HEK293T (cell line): ENCODE measurements at regions not wholly inside any gene's neighbourhood (a gene's known extent, or its start where the extent isn't known, plus 50 kb on each side); places are given as distances from the start of the nearest gene placed in this dataset.

Experiments
- BHLHE40 ChIP-seq: fragments of 450-650 bp; IDR thresholded peaks from 2 replicates; pipeline ENCODE4 v1.6.1; 2016; ENCODE audit warnings: mild to moderate bottlenecking, moderate library complexity, borderline replicate concordance
- ELF4 ChIP-seq: fragments of 450-650 bp; IDR thresholded peaks from 2 replicates; pipeline ENCODE4 v1.6.1; 2017; ENCODE audit warnings: antibody characterized with exemption
- FOXA1 ChIP-seq: fragments of 450-650 bp; IDR thresholded peaks from 2 replicates; pipeline ENCODE4 v1.6.1; 2016; ENCODE audit warnings: mild to moderate bottlenecking
- FOXK2 ChIP-seq: fragments of 450-650 bp; IDR thresholded peaks from 2 replicates; pipeline ENCODE4 v1.6.1; 2016; ENCODE audit warnings: mild to moderate bottlenecking
- FOXM1 ChIP-seq: fragments of 450-650 bp; IDR thresholded peaks from 2 replicates; pipeline ENCODE4 v1.6.1; 2017; ENCODE audit warnings: mild to moderate bottlenecking, borderline replicate concordance
- NFRKB ChIP-seq: fragments of 450-650 bp; IDR thresholded peaks from 2 replicates; pipeline ENCODE4 v1.6.1; 2016; ENCODE audit warnings: mild to moderate bottlenecking, moderate library complexity
- SP1 ChIP-seq: fragments of 450-650 bp; IDR thresholded peaks from 2 replicates; pipeline ENCODE4 v1.6.1; 2017
- TARDBP ChIP-seq: fragments of 450-650 bp; IDR thresholded peaks from 2 replicates; pipeline ENCODE4 v1.6.1; 2016
- ZNF384 ChIP-seq: fragments of 450-650 bp; IDR thresholded peaks from 2 replicates; pipeline ENCODE4 v1.6.1; 2016
- TF ChIP-seq, protein P1 (sequence below): fragments of 450-650 bp; IDR thresholded peaks from 2 replicates; pipeline ENCODE4 v1.6.1; 2016

DNA sequence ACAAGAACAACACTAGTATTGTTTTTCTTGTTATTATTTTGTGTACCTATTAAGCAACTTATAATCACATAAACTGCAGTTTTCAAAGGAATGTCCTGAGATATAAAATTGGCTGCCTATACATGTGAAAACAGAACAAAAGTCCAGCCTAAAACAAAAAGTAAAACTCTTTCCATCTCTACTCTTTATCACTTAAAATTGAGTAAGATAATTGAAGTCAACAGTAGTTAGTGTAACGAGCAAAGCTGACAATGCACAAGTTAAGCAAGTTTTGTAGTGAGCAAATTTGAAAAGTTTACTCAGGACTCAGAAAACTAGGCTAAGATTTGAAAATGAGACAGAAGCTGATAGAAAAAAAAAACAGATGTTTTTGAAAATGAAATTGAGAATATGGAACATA is 941.4 kb upstream of the MAN1A1 start:
- TF ChIP-seq TARDBP (no peak), FOXK2 (no peak), SP1 (no peak), BHLHE40 (no peak), FOXM1 (no peak), NFRKB (no peak), ELF4 (no peak), ZNF384 (no peak), FOXA1 (no peak)
- TF ChIP-seq, protein P1, sequence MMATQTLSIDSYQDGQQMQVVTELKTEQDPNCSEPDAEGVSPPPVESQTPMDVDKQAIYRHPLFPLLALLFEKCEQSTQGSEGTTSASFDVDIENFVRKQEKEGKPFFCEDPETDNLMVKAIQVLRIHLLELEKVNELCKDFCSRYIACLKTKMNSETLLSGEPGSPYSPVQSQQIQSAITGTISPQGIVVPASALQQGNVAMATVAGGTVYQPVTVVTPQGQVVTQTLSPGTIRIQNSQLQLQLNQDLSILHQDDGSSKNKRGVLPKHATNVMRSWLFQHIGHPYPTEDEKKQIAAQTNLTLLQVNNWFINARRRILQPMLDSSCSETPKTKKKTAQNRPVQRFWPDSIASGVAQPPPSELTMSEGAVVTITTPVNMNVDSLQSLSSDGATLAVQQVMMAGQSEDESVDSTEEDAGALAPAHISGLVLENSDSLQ = no peak
